GM12892 (cell line): ENCODE measurements at regions not wholly inside any gene's neighbourhood (a gene's known extent, or its start where the extent isn't known, plus 50 kb on each side); places are given as distances from the start of the nearest gene placed in this dataset.

ENCODE experiments used
- DNase-seq: peaks from one replicate; pipeline ENCODE4 v3.0.0; 2011; ENCODE audit not compliant: insufficient read length
- FAIRE-seq: peaks from 2 replicates; lab custom pipeline; 2011; peaks lifted over from hg19 to GRCh38; lab: Jason Lieb, UNC
- POLR2A ChIP-seq: IDR thresholded peaks from 2 replicates; pipeline ENCODE4 v1.6.1; 2011; ENCODE audit warnings: low read depth, low read length, control low read depth
- POLR2AphosphoS5 ChIP-seq: IDR thresholded peaks from 2 replicates; pipeline ENCODE4 v1.6.1; 2011; ENCODE audit warnings: low read depth, low read length, control low read depth
- TAF1 ChIP-seq: IDR thresholded peaks from 2 replicates; pipeline ENCODE4 v1.6.1; 2011; ENCODE audit warnings: low read depth, mild to moderate bottlenecking, control low read depth, low read length, borderline replicate concordance

- no peak for FAIRE-seq
- no peak for TF ChIP-seq TAF1
- no peak for TF ChIP-seq POLR2AphosphoS5
- TF ChIP-seq POLR2A = no peak
- DNase-seq = no peak
Observed at GRCh38 chr16:35731341-35732040, 2272.1 kb downstream of the TP53TG3F start.

GRCh38 chr16:35732046-35732810, 2272.8 kb downstream of the TP53TG3F start:
- no peak for DNase-seq
- no peak for TF ChIP-seq TAF1
- TF ChIP-seq POLR2A = no peak
- no peak for TF ChIP-seq POLR2AphosphoS5
- no peak for FAIRE-seq

DNA sequence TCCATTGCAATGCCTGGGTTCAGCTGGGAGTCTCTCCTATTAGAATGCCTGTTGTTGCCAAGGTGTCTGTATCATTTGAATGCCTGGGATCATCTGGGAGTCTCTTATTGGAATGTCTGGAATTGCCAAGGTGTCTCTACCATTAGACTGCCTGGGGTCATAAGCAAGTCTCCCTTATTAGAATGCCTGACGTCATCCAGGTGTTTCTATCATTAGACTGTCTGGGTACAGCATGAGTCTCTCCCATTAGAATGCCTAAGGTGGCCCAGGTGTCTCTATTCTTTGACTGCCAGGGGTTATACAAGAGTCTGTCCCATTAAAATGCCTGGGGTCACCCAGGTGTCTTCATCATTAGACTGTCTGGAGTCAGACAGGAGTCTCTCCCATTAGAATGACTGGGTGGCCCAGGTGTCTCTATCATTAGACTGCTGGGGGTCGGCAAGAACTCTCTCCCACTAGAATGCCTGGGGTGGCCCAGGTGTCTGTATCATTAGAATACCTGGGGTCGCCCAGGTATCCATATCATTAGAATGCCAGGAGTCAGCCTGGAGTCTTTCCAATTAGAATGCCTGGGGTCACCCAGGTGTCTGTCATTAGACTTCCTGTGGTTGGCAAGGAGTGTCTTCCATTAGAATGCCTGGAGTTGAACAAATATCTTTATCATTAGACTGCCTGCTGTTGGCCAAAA, 2274.0 kb downstream of the TP53TG3F start:
- TF ChIP-seq TAF1 (no peak), POLR2A (no peak), POLR2AphosphoS5 (no peak)
- DNase-seq (no peak), FAIRE-seq (no peak)

- FAIRE-seq (no peak), DNase-seq (peak; percentile 5)
- no peak for TF ChIP-seq POLR2A
- no peak for TF ChIP-seq TAF1
- no peak for TF ChIP-seq POLR2AphosphoS5
Observed at GRCh38 chr16:35733971-35734702, 2274.7 kb downstream of the TP53TG3F start.

GRCh38 chr16:35734728-35735402, 2275.5 kb downstream of the TP53TG3F start:
- DNase-seq = no peak
- TF ChIP-seq POLR2A (no peak), POLR2AphosphoS5 (no peak), TAF1 (no peak)
- no peak for FAIRE-seq

- TF ChIP-seq TAF1 = no peak
- TF ChIP-seq POLR2A = no peak
- TF ChIP-seq POLR2AphosphoS5 = no peak
- FAIRE-seq (no peak), DNase-seq (peak; percentile 4)
Observed at GRCh38 chr16:35735403-35736251, 2276.2 kb downstream of the TP53TG3F start.

- FAIRE-seq = no peak
- DNase-seq = no peak
- TF ChIP-seq POLR2AphosphoS5 (no peak), TAF1 (no peak), POLR2A (no peak)
Observed at GRCh38 chr16:35736546-35736945, 2277.1 kb downstream of the TP53TG3F start.

DNA sequence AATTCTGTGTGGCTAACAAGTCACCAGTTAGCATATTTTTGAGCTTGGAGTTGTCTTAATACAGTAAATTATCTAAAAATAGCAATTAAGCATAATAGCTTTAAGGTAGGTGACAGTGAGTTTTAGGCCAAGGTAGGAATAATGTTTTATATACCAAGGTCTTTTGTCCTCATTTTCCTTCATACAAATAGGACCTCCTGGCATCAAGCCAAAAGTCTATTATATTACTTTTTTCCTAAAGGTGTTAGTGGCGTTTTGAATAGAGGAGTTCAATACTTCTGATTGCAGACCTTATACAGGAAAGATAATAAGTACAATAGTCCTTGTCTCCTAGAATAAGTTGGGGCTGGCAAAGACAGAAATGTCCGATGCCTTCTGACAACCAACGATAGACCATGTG, 2277.7 kb downstream of the TP53TG3F start:
- no peak for DNase-seq
- FAIRE-seq = no peak
- TF ChIP-seq POLR2A (no peak), POLR2AphosphoS5 (no peak), TAF1 (no peak)

DNA sequence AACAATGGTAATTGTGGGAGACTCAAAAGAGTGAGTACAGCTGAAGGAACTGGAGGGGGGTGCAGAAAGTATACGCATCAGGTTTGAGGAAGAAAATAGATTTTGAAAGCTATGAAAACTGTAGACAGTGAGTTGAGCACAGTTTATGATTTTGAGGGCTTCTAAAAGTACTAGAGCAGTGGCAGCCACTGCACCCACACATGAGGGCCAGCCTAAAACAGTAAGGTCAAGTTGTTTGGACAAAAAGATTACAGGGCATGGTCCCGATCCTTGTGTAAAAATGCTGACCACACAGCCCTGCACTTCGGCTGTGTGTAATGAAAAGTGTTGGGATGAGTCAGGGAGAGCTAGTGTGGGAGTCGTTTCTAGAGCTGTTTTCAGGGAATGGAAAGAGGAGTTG, 2282.1 kb downstream of the TP53TG3F start:
- TF ChIP-seq POLR2AphosphoS5 (no peak), TAF1 (no peak), POLR2A (no peak)
- no peak for FAIRE-seq
- no peak for DNase-seq
